ENCODE measurements at regions not wholly inside any gene's neighbourhood (a gene's known extent, or its start where the extent isn't known, plus 50 kb on each side); places are given as distances from the start of the nearest gene placed in this dataset.

GRCh38 chr2:188647430-188648070 is 326.6 kb upstream of the COL3A1 start:
- Histone ChIP-seq H3K9me2 (ENCODE audit: insufficient read depth) (no peaks in the 10 kb centered on the region), H3K27ac (ENCODE audit: low read depth) (no peak overlapping the region), H2AFZ (no peak overlapping the region), H3K36me3 (ENCODE audit: insufficient read depth) (no peaks in the 10 kb centered on the region), H3K4me3 (no peak overlapping the region), H3K27me3 (ENCODE audit: insufficient read depth) (no peaks in the 10 kb centered on the region), H3F3A (replicated peaks; ENCODE audit: low read depth) (no peaks in the 10 kb centered on the region), H3K4me1 (ENCODE audit: insufficient read depth) (no peaks in the 10 kb centered on the region), H4K20me1 (replicated peaks; ENCODE audit: insufficient read depth) (no peaks in the 10 kb centered on the region), H3K4me2 (no peak overlapping the region), H3K79me2 (replicated peaks; ENCODE audit: insufficient read depth) (no peaks in the 10 kb centered on the region)
- Mint-ChIP-seq H3K4me3 (no peak overlapping the region), H3K9me3 (no peaks in the 10 kb centered on the region), H3K27me3 (ENCODE audit: insufficient read depth, low read depth, poor library complexity) (no peaks in the 10 kb centered on the region), H3K36me3 (ENCODE audit: low read depth) (no peaks in the 10 kb centered on the region), H3K4me1 (no peaks in the 10 kb centered on the region), H3K27ac (no peak overlapping the region)
- TF ChIP-seq JUNB (IDR thresholded peaks at IDR 0.05; ENCODE audit: unreplicated experiment) (no peak), CREB1 (CRISPR knock-in tag; IDR thresholded peaks at IDR 0.05; ENCODE audit: low read depth) (no peak), ZNF114 (CRISPR knock-in tag; IDR thresholded peaks at IDR 0.05) (no peak), ZNF462 (CRISPR knock-in tag; IDR thresholded peaks at IDR 0.05) (no peak)
- TF ChIP-seq, protein P1, sequence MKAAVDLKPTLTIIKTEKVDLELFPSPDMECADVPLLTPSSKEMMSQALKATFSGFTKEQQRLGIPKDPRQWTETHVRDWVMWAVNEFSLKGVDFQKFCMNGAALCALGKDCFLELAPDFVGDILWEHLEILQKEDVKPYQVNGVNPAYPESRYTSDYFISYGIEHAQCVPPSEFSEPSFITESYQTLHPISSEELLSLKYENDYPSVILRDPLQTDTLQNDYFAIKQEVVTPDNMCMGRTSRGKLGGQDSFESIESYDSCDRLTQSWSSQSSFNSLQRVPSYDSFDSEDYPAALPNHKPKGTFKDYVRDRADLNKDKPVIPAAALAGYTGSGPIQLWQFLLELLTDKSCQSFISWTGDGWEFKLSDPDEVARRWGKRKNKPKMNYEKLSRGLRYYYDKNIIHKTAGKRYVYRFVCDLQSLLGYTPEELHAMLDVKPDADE (IDR thresholded peaks at IDR 0.05): no peak
- DNase-seq (ENCODE audit: low spot score) (no peak), ATAC-seq (no peak)
